ENCODE measurements at regions not wholly inside any gene's neighbourhood (a gene's known extent, or its start where the extent isn't known, plus 50 kb on each side); places are given as distances from the start of the nearest gene placed in this dataset.
"Not testable (repeated sequence)": the region's sequence is repeated elsewhere in the genome, so short reads cannot be mapped to it uniquely, and the experiment has no call there.

- no peak for DNase-seq
Observed at GRCh38 chr9:19926774-19927173, 137.9 kb upstream of the SLC24A2 start.

GRCh38 chr9:19925674-19926503 lies 137.1 kb upstream of the SLC24A2 start:
- DNase-seq: peak; percentile 66

GRCh38 chr9:19924080-19924479 lies 135.2 kb upstream of the SLC24A2 start:
- DNase-seq: no peak

- no peak for DNase-seq
Observed at GRCh38 chr9:19922476-19923118, 133.8 kb upstream of the SLC24A2 start.

- no peak for DNase-seq
Observed at GRCh38 chr9:19920401-19920800, 131.6 kb upstream of the SLC24A2 start.

- DNase-seq: no peak
Observed at GRCh38 chr9:19918630-19919029, 129.8 kb upstream of the SLC24A2 start.

- no peak for DNase-seq
Observed at GRCh38 chr9:19914044-19914443, 125.2 kb upstream of the SLC24A2 start.

- no peak for DNase-seq
Observed at GRCh38 chr9:19913151-19913550, 124.3 kb upstream of the SLC24A2 start.

- no peak for DNase-seq
Observed at GRCh38 chr9:19903076-19903475, 114.2 kb upstream of the SLC24A2 start.

GRCh38 chr9:19901586-19901985 lies 112.7 kb upstream of the SLC24A2 start:
- DNase-seq: no peak

GRCh38 chr9:19896161-19896560 lies 107.3 kb upstream of the SLC24A2 start:
- no peak for DNase-seq

GRCh38 chr9:19895578-19895977 lies 106.7 kb upstream of the SLC24A2 start:
- DNase-seq: not testable (repeated sequence)

- DNase-seq: no peak
Observed at GRCh38 chr9:19895006-19895405, 106.2 kb upstream of the SLC24A2 start.

GRCh38 chr9:19885608-19886007 lies 96.8 kb upstream of the SLC24A2 start:
- DNase-seq: no peak

GRCh38 chr9:19879062-19879461 lies 90.2 kb upstream of the SLC24A2 start:
- no peak for DNase-seq

GRCh38 chr9:19876569-19877316 lies 87.9 kb upstream of the SLC24A2 start:
- DNase-seq: no peak

GRCh38 chr9:19875291-19875920 lies 86.6 kb upstream of the SLC24A2 start:
- no peak for DNase-seq

- not testable (repeated sequence) for DNase-seq
Observed at GRCh38 chr9:19873188-19873587, 84.4 kb upstream of the SLC24A2 start.

GRCh38 chr9:19870988-19871387 lies 82.2 kb upstream of the SLC24A2 start:
- DNase-seq: no peak

GRCh38 chr9:19840953-19841352 lies 52.1 kb upstream of the SLC24A2 start:
- DNase-seq: no peak

Measured in NCI-H2029 treated with DMSO at 0.1 percent for 48 hours (cell line).